ENCODE measurements at regions not wholly inside any gene's neighbourhood (a gene's known extent, or its start where the extent isn't known, plus 50 kb on each side); places are given as distances from the start of the nearest gene placed in this dataset.
A peak's percentile ranks its signal among the peaks of the same experiment; 100 is the strongest.

- intact Hi-C loops (cut with DNase I), result no loop called here
- Histone ChIP-seq H3K36me3 (no peaks in the 10 kb centered on the region), H3K4me3 (no peak overlapping the region), H3K9me3 (no peaks in the 10 kb centered on the region), H3K27me3 (no peaks in the 10 kb centered on the region), H3K27ac (peak overlapping the region in 1 of 4 donors; percentile 21), H3K4me1 (peaks cover 0 to 19% (median 12%) of the 10 kb centered on the region in 4 donors)
- 68 to 73% methylated on average over 6 of the region's 6 CpGs for WGBS, 2 donors
- peak in 1 of 4 donors; percentile 37 for TF ChIP-seq POLR2AphosphoS5 (IDR thresholded peaks at IDR 0.05)
- no peak for TF ChIP-seq CTCF (IDR thresholded peaks at IDR 0.05)
- DNase-seq, result no peak
These were observed 119.1 kb upstream of the PELI1 start for GRCh38 chr2:64263315-64263714.

DNA sequence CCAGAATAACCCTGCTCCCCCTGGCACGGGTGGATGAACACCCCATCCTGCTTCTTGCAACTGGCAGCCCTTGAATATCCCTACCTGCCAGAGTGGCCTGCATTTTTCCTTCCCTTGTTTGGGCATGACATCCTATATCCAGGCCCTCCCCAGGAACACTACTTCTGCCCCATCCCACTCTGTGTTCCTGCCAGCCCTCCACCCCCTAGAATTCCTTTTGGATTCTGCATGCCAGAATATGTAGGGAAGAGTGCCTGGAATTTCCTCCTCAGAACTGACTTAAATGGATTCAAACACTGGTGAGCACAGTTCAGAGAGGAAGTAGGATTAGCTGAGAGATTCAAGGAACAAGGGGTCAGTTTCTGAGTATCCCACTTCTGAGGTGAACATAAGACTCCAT lies 123.5 kb upstream of the PELI1 start:
- 82 to 90% methylated on average over 1 of the region's 1 CpG for WGBS, 2 donors
- no peaks in the 10 kb centered on the region for H3K9me3 ChIP-seq
- no peak for DNase-seq
- peak overlapping the region in 1 of 4 donors; percentile 3 for H3K27ac ChIP-seq
- no peaks in the 10 kb centered on the region for H3K36me3 ChIP-seq
- TF ChIP-seq POLR2AphosphoS5 (IDR thresholded peaks at IDR 0.05), result no peak
- no peak for TF ChIP-seq EP300 (IDR thresholded peaks at IDR 0.05)
- no peak for TF ChIP-seq CTCF (IDR thresholded peaks at IDR 0.05)
- TF ChIP-seq POLR2A (IDR thresholded peaks at IDR 0.05), result no peak
- H3K4me1 ChIP-seq, result peaks cover 0 to 22% (median 13%) of the 10 kb centered on the region in 4 donors
- intact Hi-C loops (cut with DNase I), result no loop called here
- no peak overlapping the region for H3K4me3 ChIP-seq
- no peaks in the 10 kb centered on the region for H3K27me3 ChIP-seq

- intact Hi-C loops (cut with DNase I), result no loop called here
- peak overlapping the region in 1 of 4 donors; percentile 3 for H3K27ac ChIP-seq
- TF ChIP-seq POLR2A (IDR thresholded peaks at IDR 0.05) (no peak), CTCF (IDR thresholded peaks at IDR 0.05) (no peak), POLR2AphosphoS5 (IDR thresholded peaks at IDR 0.05) (no peak), EP300 (IDR thresholded peaks at IDR 0.05) (no peak)
These were observed 124.3 kb upstream of the PELI1 start for GRCh38 chr2:64268330-64269048.

GRCh38 chr2:64273524-64274398 lies 129.5 kb upstream of the PELI1 start:
- peak; percentile 83 for DNase-seq
- 9 to 40% methylated on average over 6 of the region's 6 CpGs for WGBS, 2 donors
- Histone ChIP-seq H3K4me1 (peaks cover 0 to 36% (median 27%) of the 10 kb centered on the region in 4 donors), H3K36me3 (no peaks in the 10 kb centered on the region), H3K27me3 (no peaks in the 10 kb centered on the region), H3K4me3 (peak overlapping the region in 2 of 4 donors; percentile 5 to 18), H3K27ac (peak overlapping the region; percentile 66 to 82 (median 75)), H3K9me3 (no peaks in the 10 kb centered on the region)
- TF ChIP-seq POLR2A (IDR thresholded peaks at IDR 0.05) (no peak), POLR2AphosphoS5 (IDR thresholded peaks at IDR 0.05) (peak in 3 of 4 donors; percentile 55 to 57 (median 55))
- intact Hi-C loops (cut with DNase I), result loop anchor here (5.0 kb wide), 2 partner anchors 41 to 131 kb away; partner anchors contain the start of gene PELI1

More at GRCh38 chr2:64268330-64269048, 124.3 kb upstream of the PELI1 start:
- WGBS, 2 donors, result 86 to 87% methylated on average over 9 of the region's 9 CpGs
- no peaks in the 10 kb centered on the region for H3K36me3 ChIP-seq
- peaks cover 0 to 25% (median 18%) of the 10 kb centered on the region in 4 donors for H3K4me1 ChIP-seq
- H3K9me3 ChIP-seq, result no peaks in the 10 kb centered on the region
- no peak overlapping the region for H3K4me3 ChIP-seq
- DNase-seq, result no peak
- H3K27me3 ChIP-seq, result no peaks in the 10 kb centered on the region
